BLaER1 treated with 17β-estradiol and CSF1 and Interleukin-3, amounts not matched to agents 10 nM and 100 nM (cell line): ENCODE measurements at regions not wholly inside any gene's neighbourhood (a gene's known extent, or its start where the extent isn't known, plus 50 kb on each side); places are given as distances from the start of the nearest gene placed in this dataset.
"Not testable (repeated sequence)": the region's sequence is repeated elsewhere in the genome, so short reads cannot be mapped to it uniquely, and the experiment has no call there.

Source experiments
- H3K27ac ChIP-seq, 11 experiments: shearing (Covaris generic); formaldehyde crosslinking; 2 replicates each; pipeline ENCODE4 v1.8.1; 2022
- H3K27me3 ChIP-seq, 11 experiments: shearing (Covaris generic); formaldehyde crosslinking; 2 replicates each; pipeline ENCODE4 v1.8.1; 2022
- H3K36me3 ChIP-seq, 11 experiments: shearing (Covaris generic); formaldehyde crosslinking; 2 replicates each; pipeline ENCODE4 v1.8.1; 2022
- H3K4me1 ChIP-seq, 10 experiments: shearing (Covaris generic); formaldehyde crosslinking; 2 replicates each; pipeline ENCODE4 v1.8.1; 2022
- H3K4me2 ChIP-seq, 11 experiments: shearing (Covaris generic); formaldehyde crosslinking; 2 replicates each; pipeline ENCODE4 v1.8.1; 2022
- H3K4me3 ChIP-seq, 10 experiments: shearing (Covaris generic); formaldehyde crosslinking; 2 replicates each; pipeline ENCODE4 v1.8.1; 2022
- H3K9ac ChIP-seq, 11 experiments: shearing (Covaris generic); formaldehyde crosslinking; 2 replicates each; pipeline ENCODE4 v1.8.1; 2022
- H3K9me3 ChIP-seq, 11 experiments: shearing (Covaris generic); formaldehyde crosslinking; replicated peaks in 1 of 11; 2 replicates each; pipeline ENCODE4 v1.8.1; 2022
- H4K20me1 ChIP-seq, 11 experiments: shearing (Covaris generic); formaldehyde crosslinking; 2 replicates each; pipeline ENCODE4 v1.8.1; 2022
- Cebpa-rat ChIP-seq, 11 experiments: shearing (Covaris generic); IDR thresholded peaks; 2 replicates each; pipeline ENCODE4 v1.8.1; 2022

DNA sequence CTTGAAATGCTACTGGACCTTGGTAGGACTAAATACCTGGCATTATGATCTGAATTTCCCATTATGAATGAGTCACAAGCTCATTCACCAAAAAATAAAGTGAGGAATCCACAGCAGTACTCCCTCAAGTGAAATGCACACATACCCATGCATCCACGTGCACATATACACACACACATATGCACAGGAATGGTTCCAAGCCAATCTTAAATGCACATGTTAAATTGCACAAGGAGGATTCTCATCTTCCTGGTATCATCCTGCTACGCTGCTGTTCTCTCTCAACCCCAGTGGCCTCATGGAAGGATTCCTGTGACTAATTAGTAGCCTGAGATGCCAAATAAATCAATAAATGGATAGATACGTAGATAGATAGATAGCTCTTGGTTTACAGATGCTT, 132.1 kb upstream of the KLF12 start:
- Histone ChIP-seq H3K4me3 (no peak overlapping the region), H3K9ac (no peak overlapping the region), H3K27me3 (no peaks in the 10 kb centered on the region), H4K20me1 (no peaks in the 10 kb centered on the region), H3K36me3 (no peaks in the 10 kb centered on the region), H3K4me2 (no peak overlapping the region), H3K27ac (no peak overlapping the region), H3K4me1 (no peaks in the 10 kb centered on the region), H3K9me3 (peaks cover 27 to 41% (median 34%) of the 10 kb centered on the region in 11 experiments)
- TF ChIP-seq Cebpa-rat (IDR thresholded peaks at IDR 0.05) = no peak

DNA sequence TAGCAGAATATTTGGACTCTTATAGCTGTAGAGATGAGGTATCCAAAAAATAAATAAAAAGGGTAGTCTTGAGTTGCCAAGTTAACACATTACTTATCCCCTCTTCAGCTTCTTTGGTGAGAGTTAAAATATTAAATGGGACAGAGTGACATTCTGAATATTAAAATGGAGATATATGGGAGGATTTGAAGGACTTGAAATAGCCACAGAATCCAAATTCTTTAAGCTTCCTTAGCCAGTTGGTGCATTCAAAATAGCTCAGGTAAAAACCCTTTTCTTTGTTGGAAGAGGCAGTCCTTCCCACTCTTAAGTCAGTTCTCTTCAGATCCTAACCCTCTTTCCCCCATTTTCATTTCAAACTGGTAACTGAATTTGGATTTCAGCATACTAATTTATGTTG, 130.1 kb upstream of the KLF12 start:
- Histone ChIP-seq H3K4me1 (no peaks in the 10 kb centered on the region), H3K9me3 (peaks cover 27 to 35% (median 32%) of the 10 kb centered on the region in 11 experiments), H3K36me3 (no peaks in the 10 kb centered on the region), H3K9ac (no peak overlapping the region), H3K27ac (no peak overlapping the region), H4K20me1 (no peaks in the 10 kb centered on the region), H3K4me3 (no peak overlapping the region), H3K4me2 (no peak overlapping the region), H3K27me3 (no peaks in the 10 kb centered on the region)
- no peak for TF ChIP-seq Cebpa-rat (IDR thresholded peaks at IDR 0.05)

DNA sequence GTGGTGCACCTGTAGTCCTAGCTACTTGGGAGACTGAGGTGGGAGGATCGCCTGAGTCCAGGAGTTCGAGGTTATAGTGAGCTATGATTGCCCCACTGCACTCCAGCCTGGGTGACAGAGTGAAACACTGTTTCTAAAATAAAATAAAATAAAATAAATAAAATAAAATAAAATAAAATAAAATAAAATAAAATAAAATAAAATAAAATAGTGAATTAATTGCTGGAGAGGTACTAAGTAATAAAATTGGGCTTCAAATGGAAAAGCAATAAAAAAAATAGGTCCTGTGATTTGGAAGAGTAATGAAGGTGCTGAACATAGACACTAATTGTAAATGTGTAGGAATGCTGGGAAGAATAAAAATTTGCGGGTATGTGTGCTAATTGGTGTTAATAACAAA, 126.2 kb upstream of the KLF12 start:
- not testable (repeated sequence) for H3K4me3 ChIP-seq, H3K36me3 ChIP-seq, H3K9ac ChIP-seq, H3K4me1 ChIP-seq, H3K27ac ChIP-seq, H4K20me1 ChIP-seq, H3K27me3 ChIP-seq, H3K4me2 ChIP-seq
- H3K9me3 ChIP-seq = peaks cover 20 to 24% (median 22%) of the 10 kb centered on the region in 11 experiments

DNA sequence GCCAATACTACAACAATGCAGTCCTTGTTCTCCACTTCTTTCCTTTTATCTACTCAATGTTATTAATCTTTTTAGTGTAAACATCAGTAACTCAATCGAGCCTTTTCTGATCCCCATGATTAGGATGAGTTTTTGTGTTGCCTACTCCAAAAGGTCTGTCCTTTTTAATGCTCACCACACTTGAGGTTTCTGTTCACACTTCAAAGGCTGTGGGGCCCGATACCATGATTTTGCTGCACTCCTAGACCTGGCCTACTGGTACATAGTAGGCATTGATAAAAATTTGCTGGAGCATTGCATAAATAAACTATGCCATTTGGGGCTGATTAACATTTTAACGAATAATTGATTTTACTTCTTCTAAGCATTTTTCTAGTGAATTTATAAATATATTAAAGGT, 125.4 kb upstream of the KLF12 start:
- H3K9me3 ChIP-seq = peaks cover 13 to 16% (median 15%) of the 10 kb centered on the region in 11 experiments
- TF ChIP-seq Cebpa-rat (IDR thresholded peaks at IDR 0.05) = no peak
- no peak overlapping the region for H3K4me3 ChIP-seq

GRCh38 chr13:74258961-74259360, 124.8 kb upstream of the KLF12 start:
- H3K27ac ChIP-seq = no peak overlapping the region
- no peaks in the 10 kb centered on the region for H3K27me3 ChIP-seq
- no peak overlapping the region for H3K4me3 ChIP-seq
- H3K9ac ChIP-seq = no peak overlapping the region
- no peak for TF ChIP-seq Cebpa-rat (IDR thresholded peaks at IDR 0.05)
- H3K4me2 ChIP-seq = no peak overlapping the region
- no peaks in the 10 kb centered on the region for H3K4me1 ChIP-seq
- peaks cover 7 to 9% (median 8%) of the 10 kb centered on the region in 11 experiments; a peak in 21 of 22 replicates for H3K9me3 ChIP-seq
- H3K36me3 ChIP-seq = no peaks in the 10 kb centered on the region
- H4K20me1 ChIP-seq = no peaks in the 10 kb centered on the region

More for the DNA sequence above, 125.4 kb upstream of the KLF12 start:
- Histone ChIP-seq H3K36me3 (no peaks in the 10 kb centered on the region), H3K27ac (no peak overlapping the region), H3K9ac (no peak overlapping the region), H4K20me1 (no peaks in the 10 kb centered on the region), H3K27me3 (no peaks in the 10 kb centered on the region), H3K4me1 (no peaks in the 10 kb centered on the region), H3K4me2 (no peak overlapping the region)

- Histone ChIP-seq H3K4me3 (no peak overlapping the region), H3K27ac (no peak overlapping the region), H3K36me3 (no peaks in the 10 kb centered on the region), H4K20me1 (no peaks in the 10 kb centered on the region), H3K4me1 (no peaks in the 10 kb centered on the region; a peak in 1 of 20 replicates), H3K4me2 (no peak overlapping the region), H3K9me3 (no peaks in the 10 kb centered on the region), H3K9ac (no peak overlapping the region), H3K27me3 (no peaks in the 10 kb centered on the region)
- no peak for TF ChIP-seq Cebpa-rat (IDR thresholded peaks at IDR 0.05)
Observed at GRCh38 chr13:74256969-74257368, 122.8 kb upstream of the KLF12 start.

GRCh38 chr13:74253161-74253560, 119.0 kb upstream of the KLF12 start:
- H3K27ac ChIP-seq = no peak overlapping the region
- H3K4me2 ChIP-seq = no peak overlapping the region
- no peaks in the 10 kb centered on the region for H4K20me1 ChIP-seq
- H3K4me1 ChIP-seq = no peaks in the 10 kb centered on the region; a peak in 1 of 20 replicates
- no peaks in the 10 kb centered on the region for H3K27me3 ChIP-seq
- no peaks in the 10 kb centered on the region for H3K9me3 ChIP-seq
- no peak for TF ChIP-seq Cebpa-rat (IDR thresholded peaks at IDR 0.05)
- no peak overlapping the region for H3K9ac ChIP-seq
- no peaks in the 10 kb centered on the region for H3K36me3 ChIP-seq
- H3K4me3 ChIP-seq = no peak overlapping the region

DNA sequence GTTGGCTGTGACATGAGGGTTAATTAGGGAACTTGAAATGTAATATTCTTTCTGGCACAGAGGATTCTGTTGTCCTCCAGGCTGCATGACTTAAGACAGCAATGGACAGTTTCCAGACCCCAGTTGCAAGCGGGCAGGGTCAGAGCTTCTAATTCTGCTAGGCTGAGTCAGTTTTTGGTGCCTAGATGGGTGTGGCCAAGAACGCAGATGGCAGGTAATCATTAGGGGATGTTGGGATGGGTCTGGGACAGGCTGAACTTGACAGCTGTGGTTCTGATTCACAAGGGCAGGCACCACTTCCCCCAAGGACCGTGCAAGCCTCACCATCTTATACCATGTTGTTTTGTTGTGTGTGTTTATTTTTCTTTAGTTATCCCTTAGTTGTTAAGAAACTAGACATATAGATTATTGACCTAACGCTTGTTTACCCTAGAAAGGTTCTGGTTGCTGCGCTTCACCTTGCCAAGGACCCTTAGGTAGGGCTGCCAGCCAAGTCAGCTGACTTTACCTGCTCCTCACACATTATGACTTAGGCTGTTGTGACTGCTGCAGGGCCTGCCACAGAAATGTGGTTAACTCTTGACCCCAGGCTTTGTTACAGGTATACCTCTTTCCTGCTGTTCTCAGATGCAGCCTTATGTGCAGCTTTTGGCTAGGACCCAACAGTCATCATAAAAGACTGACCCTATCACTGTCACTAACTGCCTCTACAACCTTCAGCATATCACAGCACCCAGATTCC, 117.7 kb upstream of the KLF12 start:
- TF ChIP-seq Cebpa-rat (IDR thresholded peaks at IDR 0.05) = no peak
- Histone ChIP-seq H3K9me3 (no peaks in the 10 kb centered on the region), H3K9ac (no peak overlapping the region), H3K27ac (no peak overlapping the region), H3K36me3 (no peaks in the 10 kb centered on the region), H3K4me3 (no peak overlapping the region), H3K4me2 (no peak overlapping the region), H3K4me1 (no peaks in the 10 kb centered on the region; a peak in 1 of 20 replicates), H4K20me1 (no peaks in the 10 kb centered on the region), H3K27me3 (no peaks in the 10 kb centered on the region)

- no peak overlapping the region for H3K4me3 ChIP-seq
- no peaks in the 10 kb centered on the region; a peak in 1 of 20 replicates for H3K4me1 ChIP-seq
- H3K9me3 ChIP-seq = no peaks in the 10 kb centered on the region
- H3K4me2 ChIP-seq = no peak overlapping the region
- H4K20me1 ChIP-seq = no peaks in the 10 kb centered on the region
- H3K36me3 ChIP-seq = no peaks in the 10 kb centered on the region
- H3K27me3 ChIP-seq = no peaks in the 10 kb centered on the region
- TF ChIP-seq Cebpa-rat (IDR thresholded peaks at IDR 0.05) = no peak
- no peak overlapping the region for H3K9ac ChIP-seq
- H3K27ac ChIP-seq = no peak overlapping the region
Observed at GRCh38 chr13:74250738-74251190, 116.6 kb upstream of the KLF12 start.

DNA sequence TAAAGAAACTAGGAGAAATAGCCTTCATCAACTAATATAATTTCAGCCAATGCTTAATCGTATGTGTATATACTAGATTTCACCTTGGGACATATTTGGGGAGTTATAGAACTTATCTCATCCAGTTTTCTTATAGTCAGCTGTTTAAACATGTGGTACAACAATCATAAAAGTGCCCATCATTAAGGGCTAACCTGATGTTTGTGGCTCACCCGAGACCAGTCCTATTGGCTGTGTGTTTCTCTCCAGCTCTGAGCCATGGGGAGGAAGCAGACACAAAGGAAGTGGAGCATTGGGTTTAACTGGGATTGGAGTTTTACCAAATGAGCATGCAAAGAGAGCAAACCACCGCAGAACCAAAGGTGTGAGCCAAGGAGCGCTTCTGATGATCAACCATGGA, 114.3 kb upstream of the KLF12 start:
- H3K9me3 ChIP-seq = no peaks in the 10 kb centered on the region
- H3K4me3 ChIP-seq = no peak overlapping the region
- no peak overlapping the region for H3K4me2 ChIP-seq
- no peaks in the 10 kb centered on the region for H4K20me1 ChIP-seq
- H3K27me3 ChIP-seq = no peaks in the 10 kb centered on the region
- no peak for TF ChIP-seq Cebpa-rat (IDR thresholded peaks at IDR 0.05)
- H3K9ac ChIP-seq = no peak overlapping the region
- no peaks in the 10 kb centered on the region for H3K36me3 ChIP-seq
- H3K27ac ChIP-seq = no peak overlapping the region
- H3K4me1 ChIP-seq = no peaks in the 10 kb centered on the region; a peak in 1 of 20 replicates
